ENCODE measurements at regions not wholly inside any gene's neighbourhood (a gene's known extent, or its start where the extent isn't known, plus 50 kb on each side); places are given as distances from the start of the nearest gene placed in this dataset.

GRCh38 chr4:144589512-144589911 lies 56.4 kb upstream of the HHIP start:
- ChIA-PET POLR2A (no interaction called here), CTCF (no interaction called here)
- H3K4me1 Mint-ChIP-seq = no peaks in the 10 kb centered on the region
- no peaks in the 10 kb centered on the region for H3K27me3 Mint-ChIP-seq (ENCODE audit: low read depth)
- no peak overlapping the region for H3K27ac Mint-ChIP-seq
- peaks cover 11% of the 10 kb centered on the region for H3K36me3 Mint-ChIP-seq
- DNase-seq (ENCODE audit: low spot score) (no peak), ATAC-seq (no peak)
- peaks cover 26% of the 10 kb centered on the region for H3K9me3 Mint-ChIP-seq
- H3K4me3 Mint-ChIP-seq = no peak overlapping the region
- TF ChIP-seq, protein P1, sequence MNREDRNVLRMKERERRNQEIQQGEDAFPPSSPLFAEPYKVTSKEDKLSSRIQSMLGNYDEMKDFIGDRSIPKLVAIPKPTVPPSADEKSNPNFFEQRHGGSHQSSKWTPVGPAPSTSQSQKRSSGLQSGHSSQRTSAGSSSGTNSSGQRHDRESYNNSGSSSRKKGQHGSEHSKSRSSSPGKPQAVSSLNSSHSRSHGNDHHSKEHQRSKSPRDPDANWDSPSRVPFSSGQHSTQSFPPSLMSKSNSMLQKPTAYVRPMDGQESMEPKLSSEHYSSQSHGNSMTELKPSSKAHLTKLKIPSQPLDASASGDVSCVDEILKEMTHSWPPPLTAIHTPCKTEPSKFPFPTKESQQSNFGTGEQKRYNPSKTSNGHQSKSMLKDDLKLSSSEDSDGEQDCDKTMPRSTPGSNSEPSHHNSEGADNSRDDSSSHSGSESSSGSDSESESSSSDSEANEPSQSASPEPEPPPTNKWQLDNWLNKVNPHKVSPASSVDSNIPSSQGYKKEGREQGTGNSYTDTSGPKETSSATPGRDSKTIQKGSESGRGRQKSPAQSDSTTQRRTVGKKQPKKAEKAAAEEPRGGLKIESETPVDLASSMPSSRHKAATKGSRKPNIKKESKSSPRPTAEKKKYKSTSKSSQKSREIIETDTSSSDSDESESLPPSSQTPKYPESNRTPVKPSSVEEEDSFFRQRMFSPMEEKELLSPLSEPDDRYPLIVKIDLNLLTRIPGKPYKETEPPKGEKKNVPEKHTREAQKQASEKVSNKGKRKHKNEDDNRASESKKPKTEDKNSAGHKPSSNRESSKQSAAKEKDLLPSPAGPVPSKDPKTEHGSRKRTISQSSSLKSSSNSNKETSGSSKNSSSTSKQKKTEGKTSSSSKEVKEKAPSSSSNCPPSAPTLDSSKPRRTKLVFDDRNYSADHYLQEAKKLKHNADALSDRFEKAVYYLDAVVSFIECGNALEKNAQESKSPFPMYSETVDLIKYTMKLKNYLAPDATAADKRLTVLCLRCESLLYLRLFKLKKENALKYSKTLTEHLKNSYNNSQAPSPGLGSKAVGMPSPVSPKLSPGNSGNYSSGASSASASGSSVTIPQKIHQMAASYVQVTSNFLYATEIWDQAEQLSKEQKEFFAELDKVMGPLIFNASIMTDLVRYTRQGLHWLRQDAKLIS (CRISPR knock-in tag; IDR thresholded peaks at IDR 0.05; ENCODE audit: borderline replicate concordance) = no peak
- TF ChIP-seq JUN (CRISPR knock-in tag; IDR thresholded peaks at IDR 0.05) (no peak), PREB (CRISPR knock-in tag; IDR thresholded peaks at IDR 0.05; ENCODE audit: borderline replicate concordance) (no peak), NR2C2 (CRISPR knock-in tag; IDR thresholded peaks at IDR 0.05) (no peak), ZNF219 (CRISPR knock-in tag; IDR thresholded peaks at IDR 0.05; ENCODE audit: borderline replicate concordance) (no peak)
- TF ChIP-seq, protein P2, sequence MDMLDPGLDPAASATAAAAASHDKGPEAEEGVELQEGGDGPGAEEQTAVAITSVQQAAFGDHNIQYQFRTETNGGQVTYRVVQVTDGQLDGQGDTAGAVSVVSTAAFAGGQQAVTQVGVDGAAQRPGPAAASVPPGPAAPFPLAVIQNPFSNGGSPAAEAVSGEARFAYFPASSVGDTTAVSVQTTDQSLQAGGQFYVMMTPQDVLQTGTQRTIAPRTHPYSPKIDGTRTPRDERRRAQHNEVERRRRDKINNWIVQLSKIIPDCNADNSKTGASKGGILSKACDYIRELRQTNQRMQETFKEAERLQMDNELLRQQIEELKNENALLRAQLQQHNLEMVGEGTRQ (CRISPR knock-in tag; IDR thresholded peaks at IDR 0.05) = no peak

- TF ChIP-seq NFE2L1 (CRISPR knock-in tag; IDR thresholded peaks at IDR 0.05) (no peak), E2F4 (CRISPR knock-in tag; IDR thresholded peaks at IDR 0.05; ENCODE audit: borderline replicate concordance, low read depth) (no peak), E2F1 (CRISPR knock-in tag; IDR thresholded peaks at IDR 0.05) (no peak), RORB (CRISPR knock-in tag; IDR thresholded peaks at IDR 0.05) (no peak), ZNF416 (CRISPR knock-in tag; IDR thresholded peaks at IDR 0.05) (no peak), TEAD4 (CRISPR knock-in tag; IDR thresholded peaks at IDR 0.05) (no peak), ZNF317 (CRISPR knock-in tag; IDR thresholded peaks at IDR 0.05; ENCODE audit: borderline replicate concordance, low read depth) (no peak), SMAD4 (CRISPR knock-in tag; IDR thresholded peaks at IDR 0.05) (no peak), OVOL2 (CRISPR knock-in tag; IDR thresholded peaks at IDR 0.05; ENCODE audit: borderline replicate concordance) (no peak), CREM (CRISPR knock-in tag; IDR thresholded peaks at IDR 0.05) (no peak), ZNF671 (CRISPR knock-in tag; IDR thresholded peaks at IDR 0.05) (no peak), ZBTB43 (CRISPR knock-in tag; IDR thresholded peaks at IDR 0.05) (no peak)
- TF ChIP-seq, protein P3, sequence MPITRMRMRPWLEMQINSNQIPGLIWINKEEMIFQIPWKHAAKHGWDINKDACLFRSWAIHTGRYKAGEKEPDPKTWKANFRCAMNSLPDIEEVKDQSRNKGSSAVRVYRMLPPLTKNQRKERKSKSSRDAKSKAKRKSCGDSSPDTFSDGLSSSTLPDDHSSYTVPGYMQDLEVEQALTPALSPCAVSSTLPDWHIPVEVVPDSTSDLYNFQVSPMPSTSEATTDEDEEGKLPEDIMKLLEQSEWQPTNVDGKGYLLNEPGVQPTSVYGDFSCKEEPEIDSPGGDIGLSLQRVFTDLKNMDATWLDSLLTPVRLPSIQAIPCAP (CRISPR knock-in tag; IDR thresholded peaks at IDR 0.05) = no peak
- Mint-ChIP-seq H3K27me3 (ENCODE audit: low read depth) (no peaks in the 10 kb centered on the region), H3K36me3 (peaks cover 11% of the 10 kb centered on the region), H3K4me3 (no peak overlapping the region), H3K9me3 (peaks cover 26% of the 10 kb centered on the region), H3K27ac (no peak overlapping the region), H3K4me1 (no peaks in the 10 kb centered on the region)
- ChIA-PET CTCF (no interaction called here), POLR2A (no interaction called here)
- DNase-seq (ENCODE audit: low spot score) = no peak
- ATAC-seq = no peak
Observed at GRCh38 chr4:144590020-144590419, 55.9 kb upstream of the HHIP start.

All from WTC11 (cell line).